Peyer's patch (tissue), 4 donors: ENCODE measurements at regions not wholly inside any gene's neighbourhood (a gene's known extent, or its start where the extent isn't known, plus 50 kb on each side); places are given as distances from the start of the nearest gene placed in this dataset.

Experiments used
- CTCF ChIP-seq, 6 experiments: fragments of 450-650 bp in 4 of 6; fragments of 200-600 bp in 2 of 6; sonication (generic) in 1 of 6; IDR thresholded peaks; one replicate each; pipeline ENCODE4 v1.5.1; 2017 to 2019; ENCODE audit warnings: antibody characterized with exemption in 6 of 6, mild to moderate bottlenecking in 3 of 6, moderate library complexity in 1 of 6
- POLR2A ChIP-seq, 2 donors: fragments of 450-650 bp; IDR thresholded peaks; one replicate each; pipeline ENCODE4 v1.5.1; 2017; ENCODE audit warnings: antibody characterized with exemption in 2 of 2, mild to moderate bottlenecking in 2 of 2, moderate library complexity in 2 of 2

GRCh38 chr9:89951675-89952074, 346.9 kb downstream of the GADD45G start:
- TF ChIP-seq CTCF (IDR thresholded peaks at IDR 0.05) (no peak), POLR2A (IDR thresholded peaks at IDR 0.05) (no peak)
